ENCODE measurements at regions not wholly inside any gene's neighbourhood (a gene's known extent, or its start where the extent isn't known, plus 50 kb on each side); places are given as distances from the start of the nearest gene placed in this dataset.

GRCh38 chr12:19687371-19687770, 248.1 kb downstream of the AEBP2 start (continued):
- no peak for TF ChIP-seq ATF4 (CRISPR knock-in tag; IDR thresholded peaks at IDR 0.05)
- no peak for TF ChIP-seq EZH2 (IDR thresholded peaks at IDR 0.05; ENCODE audit: borderline replicate concordance, low read depth, low read length)
- no peak for TF ChIP-seq FOXA3 (CRISPR knock-in tag; conservative IDR thresholded peaks at IDR 0.05 in 1 of 2, IDR thresholded peaks at IDR 0.05 in 1 of 2)
- no peak for TF ChIP-seq CUX1 (CRISPR knock-in tag; IDR thresholded peaks at IDR 0.05)
- TF ChIP-seq ZNF146 (CRISPR knock-in tag; IDR thresholded peaks at IDR 0.05; ENCODE audit: unreplicated experiment): no peak
- TF ChIP-seq ZKSCAN3 (CRISPR knock-in tag; IDR thresholded peaks at IDR 0.05): no peak
- TF ChIP-seq NFXL1 (CRISPR knock-in tag; IDR thresholded peaks at IDR 0.05): no peak
- no peak for TF ChIP-seq BRD4 (IDR thresholded peaks at IDR 0.05)
- no peak for TF ChIP-seq CHD1 (IDR thresholded peaks at IDR 0.05; ENCODE audit: low read length)
- no peak for TF ChIP-seq PURB (CRISPR knock-in tag; IDR thresholded peaks at IDR 0.05; ENCODE audit: low read depth)
- TF ChIP-seq SRSF1 (IDR thresholded peaks at IDR 0.05; ENCODE audit: low read depth, low read length): no peak

Measured in K562 (cell line).